ENCODE measurements at regions not wholly inside any gene's neighbourhood (a gene's known extent, or its start where the extent isn't known, plus 50 kb on each side); places are given as distances from the start of the nearest gene placed in this dataset.

DNA sequence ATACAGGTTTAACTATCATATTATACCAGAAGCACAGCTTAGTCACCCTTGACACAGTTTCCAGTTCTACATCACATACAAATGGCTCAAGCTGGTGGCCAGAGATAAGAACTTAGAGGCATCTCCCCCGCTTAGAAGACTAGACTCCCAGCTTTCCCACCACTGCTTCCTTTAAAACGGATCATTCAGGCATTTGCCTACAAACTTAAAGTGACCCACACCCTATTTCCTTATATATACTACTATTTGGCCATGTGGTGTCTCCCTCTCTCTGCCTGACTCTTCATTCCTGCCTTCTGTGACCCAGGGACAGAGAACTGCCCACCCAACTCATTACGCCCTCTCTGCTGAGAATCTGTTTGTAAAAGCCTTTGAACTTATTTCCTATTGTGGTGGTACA is 781.2 kb upstream of the DIAPH2 start:
- no peak overlapping the region for H3K27ac ChIP-seq (ENCODE audit: low read depth in 1 of 2, low read length in 2 of 2)
- DNase-seq (ENCODE audit: low spot score) = no peak
- no peaks in the 10 kb centered on the region for H3K4me1 ChIP-seq (ENCODE audit: control insufficient read depth in 4 of 4, insufficient read depth in 4 of 4, low read length in 3 of 4)
- TF ChIP-seq, protein P1, sequence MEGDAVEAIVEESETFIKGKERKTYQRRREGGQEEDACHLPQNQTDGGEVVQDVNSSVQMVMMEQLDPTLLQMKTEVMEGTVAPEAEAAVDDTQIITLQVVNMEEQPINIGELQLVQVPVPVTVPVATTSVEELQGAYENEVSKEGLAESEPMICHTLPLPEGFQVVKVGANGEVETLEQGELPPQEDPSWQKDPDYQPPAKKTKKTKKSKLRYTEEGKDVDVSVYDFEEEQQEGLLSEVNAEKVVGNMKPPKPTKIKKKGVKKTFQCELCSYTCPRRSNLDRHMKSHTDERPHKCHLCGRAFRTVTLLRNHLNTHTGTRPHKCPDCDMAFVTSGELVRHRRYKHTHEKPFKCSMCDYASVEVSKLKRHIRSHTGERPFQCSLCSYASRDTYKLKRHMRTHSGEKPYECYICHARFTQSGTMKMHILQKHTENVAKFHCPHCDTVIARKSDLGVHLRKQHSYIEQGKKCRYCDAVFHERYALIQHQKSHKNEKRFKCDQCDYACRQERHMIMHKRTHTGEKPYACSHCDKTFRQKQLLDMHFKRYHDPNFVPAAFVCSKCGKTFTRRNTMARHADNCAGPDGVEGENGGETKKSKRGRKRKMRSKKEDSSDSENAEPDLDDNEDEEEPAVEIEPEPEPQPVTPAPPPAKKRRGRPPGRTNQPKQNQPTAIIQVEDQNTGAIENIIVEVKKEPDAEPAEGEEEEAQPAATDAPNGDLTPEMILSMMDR (IDR thresholded peaks at IDR 0.05; ENCODE audit: low read depth, low read length, missing input control) = no peak
- TF ChIP-seq FOXA2 (IDR thresholded peaks at IDR 0.05) (no peak), SP1 (IDR thresholded peaks at IDR 0.05) (no peak), TAF1 (conservative IDR thresholded peaks at IDR 0.05) (no peak), RAD21 (IDR thresholded peaks at IDR 0.05) (no peak)
- TF ChIP-seq, protein P2, sequence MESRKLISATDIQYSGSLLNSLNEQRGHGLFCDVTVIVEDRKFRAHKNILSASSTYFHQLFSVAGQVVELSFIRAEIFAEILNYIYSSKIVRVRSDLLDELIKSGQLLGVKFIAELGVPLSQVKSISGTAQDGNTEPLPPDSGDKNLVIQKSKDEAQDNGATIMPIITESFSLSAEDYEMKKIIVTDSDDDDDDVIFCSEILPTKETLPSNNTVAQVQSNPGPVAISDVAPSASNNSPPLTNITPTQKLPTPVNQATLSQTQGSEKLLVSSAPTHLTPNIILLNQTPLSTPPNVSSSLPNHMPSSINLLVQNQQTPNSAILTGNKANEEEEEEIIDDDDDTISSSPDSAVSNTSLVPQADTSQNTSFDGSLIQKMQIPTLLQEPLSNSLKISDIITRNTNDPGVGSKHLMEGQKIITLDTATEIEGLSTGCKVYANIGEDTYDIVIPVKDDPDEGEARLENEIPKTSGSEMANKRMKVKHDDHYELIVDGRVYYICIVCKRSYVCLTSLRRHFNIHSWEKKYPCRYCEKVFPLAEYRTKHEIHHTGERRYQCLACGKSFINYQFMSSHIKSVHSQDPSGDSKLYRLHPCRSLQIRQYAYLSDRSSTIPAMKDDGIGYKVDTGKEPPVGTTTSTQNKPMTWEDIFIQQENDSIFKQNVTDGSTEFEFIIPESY (IDR thresholded peaks at IDR 0.05) = no peak
- H3K9me3 ChIP-seq (ENCODE audit: control insufficient read depth in 4 of 4, low read length in 3 of 4) = peaks cover 0 to 2% (median 0%) of the 10 kb centered on the region in 4 donors
- H3K27me3 ChIP-seq (ENCODE audit: control insufficient read depth in 4 of 4, insufficient read depth in 4 of 4, low read length in 3 of 4) = no peaks in the 10 kb centered on the region
- no peaks in the 10 kb centered on the region for H3K36me3 ChIP-seq (ENCODE audit: control insufficient read depth in 4 of 4, insufficient read depth in 3 of 4, low read depth in 1 of 4, low read length in 3 of 4)
- H3K9ac ChIP-seq (ENCODE audit: low read depth in 1 of 2, low read length in 2 of 2) = no peak overlapping the region
- 29% methylated on average over 3 of the region's 3 CpGs for WGBS
- no peak overlapping the region for H3K4me3 ChIP-seq (ENCODE audit: low read depth in 1 of 3, low read length in 3 of 3)

DNA sequence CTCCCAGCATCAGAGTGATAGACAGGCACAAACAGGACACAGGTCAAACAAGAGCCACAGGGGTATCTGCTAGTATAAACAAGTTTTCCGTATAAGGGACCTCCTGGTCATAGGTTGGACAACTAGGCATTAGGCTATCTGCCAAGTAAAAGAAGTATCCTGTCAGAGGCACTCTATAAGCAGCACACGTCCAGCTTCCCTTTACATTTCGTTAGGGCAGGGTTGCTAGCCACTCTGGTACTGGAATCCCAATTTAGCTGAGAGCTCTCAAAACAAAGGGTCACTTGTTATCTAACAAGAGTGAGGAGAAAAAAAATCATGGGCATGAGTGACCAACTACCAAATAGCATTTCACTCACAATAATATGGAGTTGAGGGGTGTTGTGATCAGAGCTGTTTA is 780.7 kb upstream of the DIAPH2 start:
- no peak for TF ChIP-seq NR2F2 (IDR thresholded peaks at IDR 0.05)
- no peak for TF ChIP-seq RAD21 (IDR thresholded peaks at IDR 0.05)
- no peak for TF ChIP-seq YY1 (IDR thresholded peaks at IDR 0.05)
- no peak for TF ChIP-seq TAF1 (conservative IDR thresholded peaks at IDR 0.05)
- TF ChIP-seq RXRA (IDR thresholded peaks at IDR 0.05) = no peak
- TF ChIP-seq, protein P3, sequence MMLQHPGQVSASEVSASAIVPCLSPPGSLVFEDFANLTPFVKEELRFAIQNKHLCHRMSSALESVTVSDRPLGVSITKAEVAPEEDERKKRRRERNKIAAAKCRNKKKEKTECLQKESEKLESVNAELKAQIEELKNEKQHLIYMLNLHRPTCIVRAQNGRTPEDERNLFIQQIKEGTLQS (IDR thresholded peaks at IDR 0.05) = no peak
- DNase-seq (ENCODE audit: low spot score) = no peak
- Histone ChIP-seq H3K27me3 (ENCODE audit: control insufficient read depth in 4 of 4, insufficient read depth in 4 of 4, low read length in 3 of 4) (no peaks in the 10 kb centered on the region), H3K27ac (ENCODE audit: low read depth in 1 of 2, low read length in 2 of 2) (no peak overlapping the region), H3K9me3 (ENCODE audit: control insufficient read depth in 4 of 4, low read length in 3 of 4) (peaks cover 0 to 2% (median 0%) of the 10 kb centered on the region in 4 donors), H3K4me3 (ENCODE audit: low read depth in 1 of 3, low read length in 3 of 3) (no peak overlapping the region), H3K36me3 (ENCODE audit: control insufficient read depth in 4 of 4, insufficient read depth in 3 of 4, low read depth in 1 of 4, low read length in 3 of 4) (no peaks in the 10 kb centered on the region), H3K4me1 (ENCODE audit: control insufficient read depth in 4 of 4, insufficient read depth in 4 of 4, low read length in 3 of 4) (no peaks in the 10 kb centered on the region), H3K9ac (ENCODE audit: low read depth in 1 of 2, low read length in 2 of 2) (no peak overlapping the region)
- WGBS = 32% methylated on average over 3 of the region's 3 CpGs

DNA sequence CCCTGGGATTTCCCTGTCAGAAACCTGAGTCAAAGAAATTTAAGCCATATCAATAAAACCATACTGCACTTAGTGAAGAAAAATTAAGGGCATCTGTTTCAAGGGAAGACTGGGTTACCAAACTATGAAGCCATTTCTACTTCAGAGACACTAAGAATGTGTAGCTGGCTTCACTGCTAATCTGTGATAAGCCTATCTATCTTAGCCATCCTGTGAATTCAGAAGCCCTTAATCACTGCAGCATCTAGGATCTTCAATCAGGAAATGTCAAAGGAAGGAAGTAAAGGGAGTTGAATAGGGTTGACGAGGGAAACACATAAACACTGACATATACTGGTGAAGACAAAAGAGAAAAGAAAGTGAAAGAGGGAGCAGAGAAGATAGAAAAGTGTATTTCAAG is 777.6 kb upstream of the DIAPH2 start:
- no peak for TF ChIP-seq SP1 (IDR thresholded peaks at IDR 0.05)
- Histone ChIP-seq H3K9me3 (ENCODE audit: control insufficient read depth in 4 of 4, low read length in 3 of 4) (no peaks in the 10 kb centered on the region), H3K27me3 (ENCODE audit: control insufficient read depth in 4 of 4, insufficient read depth in 4 of 4, low read length in 3 of 4) (no peaks in the 10 kb centered on the region), H3K4me3 (ENCODE audit: low read depth in 1 of 3, low read length in 3 of 3) (no peak overlapping the region), H3K27ac (ENCODE audit: low read depth in 1 of 2, low read length in 2 of 2) (no peak overlapping the region), H3K36me3 (ENCODE audit: control insufficient read depth in 4 of 4, insufficient read depth in 3 of 4, low read depth in 1 of 4, low read length in 3 of 4) (no peaks in the 10 kb centered on the region), H3K4me1 (ENCODE audit: control insufficient read depth in 4 of 4, insufficient read depth in 4 of 4, low read length in 3 of 4) (no peaks in the 10 kb centered on the region), H3K9ac (ENCODE audit: low read depth in 1 of 2, low read length in 2 of 2) (no peak overlapping the region)
- no peak for DNase-seq (ENCODE audit: low spot score)
- WGBS = 35% methylated on average over 1 of the region's 1 CpG

DNA sequence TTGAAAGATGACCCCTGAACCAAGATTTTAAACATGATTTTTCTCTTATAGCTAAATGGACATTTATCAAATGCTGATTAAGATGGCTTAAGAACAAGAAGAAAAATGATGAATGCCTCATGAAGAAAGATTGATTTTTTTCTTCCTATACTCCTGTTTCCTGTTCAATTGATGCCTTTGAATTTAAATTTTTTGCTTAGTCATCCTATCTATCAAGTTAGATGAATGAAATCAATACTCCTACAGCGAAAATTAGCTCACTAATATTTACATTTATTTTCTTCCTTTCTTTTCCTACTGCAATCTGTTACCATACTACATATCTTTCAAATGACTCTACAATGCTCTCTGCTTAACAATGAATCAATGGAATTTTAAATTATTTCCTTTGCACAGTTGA is 773.6 kb upstream of the DIAPH2 start:
- H3K4me1 ChIP-seq (ENCODE audit: control insufficient read depth in 4 of 4, insufficient read depth in 4 of 4, low read length in 3 of 4) = no peaks in the 10 kb centered on the region
- H3K4me3 ChIP-seq (ENCODE audit: low read depth in 1 of 3, low read length in 3 of 3) = no peak overlapping the region
- TF ChIP-seq RXRA (IDR thresholded peaks at IDR 0.05) (no peak), RAD21 (IDR thresholded peaks at IDR 0.05) (no peak)
- WGBS = 55% methylated on average over 1 of the region's 1 CpG
- H3K9me3 ChIP-seq (ENCODE audit: control insufficient read depth in 4 of 4, low read length in 3 of 4) = no peaks in the 10 kb centered on the region
- no peak overlapping the region for H3K9ac ChIP-seq (ENCODE audit: low read depth in 1 of 2, low read length in 2 of 2)
- H3K27me3 ChIP-seq (ENCODE audit: control insufficient read depth in 4 of 4, insufficient read depth in 4 of 4, low read length in 3 of 4) = no peaks in the 10 kb centered on the region
- DNase-seq (ENCODE audit: low spot score) = no peak
- no peak overlapping the region for H3K27ac ChIP-seq (ENCODE audit: low read depth in 1 of 2, low read length in 2 of 2)
- no peaks in the 10 kb centered on the region for H3K36me3 ChIP-seq (ENCODE audit: control insufficient read depth in 4 of 4, insufficient read depth in 3 of 4, low read depth in 1 of 4, low read length in 3 of 4)
